GM20000 (cell line): ENCODE measurements at regions not wholly inside any gene's neighbourhood (a gene's known extent, or its start where the extent isn't known, plus 50 kb on each side); places are given as distances from the start of the nearest gene placed in this dataset.

ENCODE experiments used
- DNase-seq: peaks from one replicate; pipeline ENCODE4 v3.0.0; 2012; ENCODE audit warnings: low spot score
- CTCF ChIP-seq: IDR thresholded peaks from 2 replicates; pipeline ENCODE4 v1.5.1; 2012; ENCODE audit warnings: mild to moderate bottlenecking, control low read depth; ENCODE audit errors: extremely low read depth, missing control alignments

GRCh38 chr4:111641813-111642579, 503.3 kb upstream of the FAM241A start:
- peak; percentile 74 for TF ChIP-seq CTCF
- peak; percentile 64 for DNase-seq

- no peak for DNase-seq
- no peak for TF ChIP-seq CTCF
These were observed 497.2 kb upstream of the FAM241A start for GRCh38 chr4:111648056-111648455.

GRCh38 chr4:111649308-111649707, 495.9 kb upstream of the FAM241A start:
- DNase-seq = no peak
- TF ChIP-seq CTCF = no peak

GRCh38 chr4:111650146-111650545, 495.1 kb upstream of the FAM241A start:
- TF ChIP-seq CTCF = no peak
- DNase-seq = no peak

GRCh38 chr4:111650674-111651086, 494.6 kb upstream of the FAM241A start:
- DNase-seq = no peak
- no peak for TF ChIP-seq CTCF

- no peak for TF ChIP-seq CTCF
- no peak for DNase-seq
These were observed 493.0 kb upstream of the FAM241A start for GRCh38 chr4:111652236-111652635.

- no peak for DNase-seq
- no peak for TF ChIP-seq CTCF
These were observed 492.3 kb upstream of the FAM241A start for GRCh38 chr4:111652986-111653385.
